Esophagus squamous epithelium (tissue), 5 donors: ENCODE measurements at regions not wholly inside any gene's neighbourhood (a gene's known extent, or its start where the extent isn't known, plus 50 kb on each side); places are given as distances from the start of the nearest gene placed in this dataset.
"Not testable (repeated sequence)": the region's sequence is repeated elsewhere in the genome, so short reads cannot be mapped to it uniquely, and the experiment has no call there.

Experiments used
- DNase-seq: peaks from one replicate; lab custom pipeline; 2025; lab: John Stamatoyannopoulos, UW
- H3K27ac ChIP-seq, 4 donors: fragments of 200-600 bp; sonication (generic); one replicate each; pipeline ENCODE4 v1.5.1; 2016 to 2019; ENCODE audit warnings: mild to moderate bottlenecking in 1 of 4
- H3K27me3 ChIP-seq, 4 donors: fragments of 200-600 bp; sonication (generic); 1 replicate in 3 of 4; 2 replicates in 1 of 4; pipeline versions ENCODE4 v1.5.1 to v1.6.0; 2017 to 2021; ENCODE audit warnings: antibody characterized with exemption in 1 of 4
- H3K36me3 ChIP-seq, 3 donors: fragments of 200-600 bp; sonication (generic); one replicate each; pipeline ENCODE4 v1.5.1; 2016 to 2019
- H3K4me1 ChIP-seq, 3 donors: fragments of 200-600 bp; sonication (generic); one replicate each; pipeline ENCODE4 v1.5.1; 2017 to 2019
- H3K4me3 ChIP-seq, 4 donors: fragments of 200-600 bp; sonication (generic); 1 replicate in 3 of 4; 2 replicates in 1 of 4; pipeline ENCODE4 v1.5.1; 2016 to 2019; ENCODE audit warnings: mild to moderate bottlenecking in 2 of 4, moderate library complexity in 1 of 4
- H3K9me3 ChIP-seq, 3 donors: fragments of 200-600 bp; sonication (generic); one replicate each; pipeline ENCODE4 v1.5.1; 2016 to 2019
- POLR2A ChIP-seq, 4 donors: fragments of 450-650 bp; IDR thresholded peaks; one replicate each; pipeline ENCODE4 v1.6.1; 2017; ENCODE audit warnings: antibody characterized with exemption in 4 of 4, mild to moderate bottlenecking in 4 of 4, moderate library complexity in 3 of 4
- WGBS, 2 donors: methylation state at CpG; one replicate each; pipeline ENCODE4 v1.1.5; 2018; 5-methylcytosine and 5-hydroxymethylcytosine counted together
- intact Hi-C: fragments of 100-400 bp; cut with DNase I; formaldehyde crosslinking; loops from one replicate; pipeline ENCODE4 v1.15.0; 2022
- TF ChIP-seq, protein P1 (sequence below), 6 experiments: fragments of 450-650 bp in 4 of 6; fragments of 200-600 bp in 2 of 6; sonication (generic) in 2 of 6; IDR thresholded peaks; one replicate each; pipeline ENCODE4 v1.5.1; 2016 to 2019; ENCODE audit warnings: antibody characterized with exemption in 6 of 6, mild to moderate bottlenecking in 4 of 6, moderate library complexity in 4 of 6
- donor health status: DM: yes; HTN: yes; CAD: no.

DNA sequence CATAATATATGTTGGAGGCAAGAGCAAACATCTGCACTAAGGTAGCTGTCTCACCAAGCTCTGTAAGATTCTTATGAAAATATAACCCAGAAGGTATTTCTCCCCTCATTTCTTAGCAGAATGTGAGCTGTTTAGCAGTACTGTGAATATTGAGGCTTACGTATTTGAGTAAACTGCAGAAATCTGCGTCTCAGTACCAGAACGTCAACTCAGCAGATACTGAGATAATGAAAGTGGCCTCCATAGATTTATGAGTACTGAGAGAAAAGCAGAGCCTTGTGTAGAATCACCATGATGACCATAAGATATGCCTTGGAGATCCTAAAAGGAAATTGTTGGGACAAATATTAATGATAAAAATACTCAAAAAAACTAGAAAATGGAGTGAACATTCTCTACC is 296.7 kb upstream of the TECRL start:
- Histone ChIP-seq H3K27ac (no peak overlapping the region), H3K9me3 (no peaks in the 10 kb centered on the region), H3K27me3 (no peaks in the 10 kb centered on the region), H3K36me3 (no peaks in the 10 kb centered on the region), H3K4me1 (no peaks in the 10 kb centered on the region), H3K4me3 (no peak overlapping the region)
- 92% methylated on average over 3 of the region's 3 CpGs for WGBS, 2 donors
- intact Hi-C loops = no loop called here
- DNase-seq = no peak
- TF ChIP-seq POLR2A (IDR thresholded peaks at IDR 0.05) = no peak
- TF ChIP-seq, protein P1, sequence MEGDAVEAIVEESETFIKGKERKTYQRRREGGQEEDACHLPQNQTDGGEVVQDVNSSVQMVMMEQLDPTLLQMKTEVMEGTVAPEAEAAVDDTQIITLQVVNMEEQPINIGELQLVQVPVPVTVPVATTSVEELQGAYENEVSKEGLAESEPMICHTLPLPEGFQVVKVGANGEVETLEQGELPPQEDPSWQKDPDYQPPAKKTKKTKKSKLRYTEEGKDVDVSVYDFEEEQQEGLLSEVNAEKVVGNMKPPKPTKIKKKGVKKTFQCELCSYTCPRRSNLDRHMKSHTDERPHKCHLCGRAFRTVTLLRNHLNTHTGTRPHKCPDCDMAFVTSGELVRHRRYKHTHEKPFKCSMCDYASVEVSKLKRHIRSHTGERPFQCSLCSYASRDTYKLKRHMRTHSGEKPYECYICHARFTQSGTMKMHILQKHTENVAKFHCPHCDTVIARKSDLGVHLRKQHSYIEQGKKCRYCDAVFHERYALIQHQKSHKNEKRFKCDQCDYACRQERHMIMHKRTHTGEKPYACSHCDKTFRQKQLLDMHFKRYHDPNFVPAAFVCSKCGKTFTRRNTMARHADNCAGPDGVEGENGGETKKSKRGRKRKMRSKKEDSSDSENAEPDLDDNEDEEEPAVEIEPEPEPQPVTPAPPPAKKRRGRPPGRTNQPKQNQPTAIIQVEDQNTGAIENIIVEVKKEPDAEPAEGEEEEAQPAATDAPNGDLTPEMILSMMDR (IDR thresholded peaks at IDR 0.05) = no peak

DNA sequence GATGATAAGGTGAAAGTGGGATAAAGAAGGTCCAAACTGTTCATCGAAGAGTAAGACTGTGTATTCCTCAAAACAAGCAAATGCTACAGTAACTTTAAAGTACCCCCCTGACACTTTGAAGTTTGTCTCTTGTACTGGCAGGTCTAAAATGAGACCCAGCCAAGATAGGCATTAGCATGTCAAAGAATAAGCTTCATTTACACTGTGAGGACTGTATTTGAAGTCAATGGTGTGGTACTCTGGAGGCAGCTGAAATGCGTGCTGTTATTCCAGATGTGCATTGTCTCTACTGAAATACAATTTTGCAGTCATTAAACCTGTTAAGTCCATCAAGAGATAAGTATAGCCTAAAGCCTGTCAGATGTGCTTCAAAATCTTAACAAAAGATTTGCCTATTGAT is 288.9 kb upstream of the TECRL start:
- Histone ChIP-seq H3K9me3 (no peaks in the 10 kb centered on the region), H3K4me3 (no peak overlapping the region), H3K27me3 (no peaks in the 10 kb centered on the region), H3K36me3 (no peaks in the 10 kb centered on the region), H3K27ac (no peak overlapping the region), H3K4me1 (no peaks in the 10 kb centered on the region)
- no peak for DNase-seq
- 68 to 69% methylated on average over 2 of the region's 2 CpGs for WGBS, 2 donors
- TF ChIP-seq, protein P1 (IDR thresholded peaks at IDR 0.05) = no peak
- no peak for TF ChIP-seq POLR2A (IDR thresholded peaks at IDR 0.05)
- intact Hi-C loops = no loop called here

DNA sequence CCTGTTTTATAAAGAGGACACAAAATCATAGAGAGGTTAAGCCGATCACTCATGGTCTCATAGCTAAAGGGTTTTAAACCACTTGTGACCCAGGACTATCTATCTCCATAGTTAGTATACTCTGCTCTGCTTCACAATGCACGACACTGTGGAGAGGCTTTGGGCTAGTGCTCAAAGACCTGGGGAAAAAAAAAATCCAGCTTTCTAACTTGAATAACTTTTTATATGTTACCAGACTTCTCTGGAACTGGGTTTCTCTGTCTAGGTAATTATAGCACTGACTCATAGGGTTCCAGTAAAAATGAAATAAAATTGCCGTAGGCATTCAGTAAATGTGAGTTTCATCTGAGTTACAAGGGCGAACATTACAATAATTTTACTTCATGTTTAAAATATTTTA is 273.7 kb upstream of the TECRL start:
- 82 to 83% methylated on average over 4 of the region's 4 CpGs for WGBS, 2 donors
- no peak for DNase-seq
- Histone ChIP-seq H3K4me1 (no peaks in the 10 kb centered on the region), H3K9me3 (no peaks in the 10 kb centered on the region), H3K4me3 (no peak overlapping the region), H3K27me3 (no peaks in the 10 kb centered on the region), H3K27ac (no peak overlapping the region), H3K36me3 (no peaks in the 10 kb centered on the region)
- intact Hi-C loops = no loop called here
- no peak for TF ChIP-seq POLR2A (IDR thresholded peaks at IDR 0.05)
- TF ChIP-seq, protein P1 (IDR thresholded peaks at IDR 0.05) = no peak

- Histone ChIP-seq H3K4me3 (no peak overlapping the region), H3K27ac (no peak overlapping the region), H3K36me3 (no peaks in the 10 kb centered on the region), H3K27me3 (no peaks in the 10 kb centered on the region), H3K9me3 (no peaks in the 10 kb centered on the region), H3K4me1 (no peaks in the 10 kb centered on the region)
- no peak for DNase-seq
- 79 to 82% methylated on average over 4 of the region's 4 CpGs for WGBS, 2 donors
- intact Hi-C loops = no loop called here
- TF ChIP-seq, protein P1 (IDR thresholded peaks at IDR 0.05) = no peak
- TF ChIP-seq POLR2A (IDR thresholded peaks at IDR 0.05) = no peak
Observed at GRCh38 chr4:64682481-64682880, 273.2 kb upstream of the TECRL start.

- H3K27me3 ChIP-seq, H3K4me3 ChIP-seq, H3K36me3 ChIP-seq, H3K27ac ChIP-seq, H3K9me3 ChIP-seq, DNase-seq, intact Hi-C loops, H3K4me1 ChIP-seq: not testable (repeated sequence)
- 56 to 57% methylated on average over 2 of the region's 2 CpGs for WGBS, 2 donors
Observed at GRCh38 chr4:64673121-64673520, 263.9 kb upstream of the TECRL start.

DNA sequence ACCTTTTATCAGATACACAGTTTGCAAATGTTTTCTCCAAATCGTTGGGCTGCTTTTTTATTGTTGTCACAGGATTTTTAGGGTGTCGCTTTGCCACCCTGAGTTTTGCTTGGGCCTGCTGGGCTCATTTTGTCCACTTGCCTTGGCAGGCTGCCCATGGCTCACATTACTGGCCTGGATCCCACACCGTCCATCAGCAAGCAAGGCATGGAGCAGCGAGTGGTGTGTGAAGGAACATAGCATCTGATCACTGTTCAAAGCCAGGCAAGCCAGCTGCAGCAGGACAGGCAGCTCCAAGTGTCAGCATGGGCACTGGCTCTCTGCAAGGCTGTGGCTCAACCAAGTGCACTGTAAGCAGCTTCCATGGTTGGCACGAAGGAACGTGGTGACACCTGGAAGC is 261.4 kb upstream of the TECRL start:
- WGBS, 2 donors = 76 to 86% methylated on average over 4 to 6 of the region's 6 CpGs

More for the DNA sequence above, 261.4 kb upstream of the TECRL start:
- H3K27ac ChIP-seq = no peak overlapping the region
- no peaks in the 10 kb centered on the region for H3K4me1 ChIP-seq
- H3K36me3 ChIP-seq = no peaks in the 10 kb centered on the region
- no peak for DNase-seq
- TF ChIP-seq, protein P1 (IDR thresholded peaks at IDR 0.05) = no peak
- no peak for TF ChIP-seq POLR2A (IDR thresholded peaks at IDR 0.05)
- intact Hi-C loops = no loop called here
- peaks cover 0 to 9% (median 0%) of the 10 kb centered on the region in 3 donors for H3K9me3 ChIP-seq
- H3K27me3 ChIP-seq = no peaks in the 10 kb centered on the region
- H3K4me3 ChIP-seq = no peak overlapping the region
